ENCODE measurements at regions not wholly inside any gene's neighbourhood (a gene's known extent, or its start where the extent isn't known, plus 50 kb on each side); places are given as distances from the start of the nearest gene placed in this dataset.

- Histone ChIP-seq H2AFZ (ENCODE audit: low read depth, low read length) (no peak overlapping the region), H3K9me2 (ENCODE audit: insufficient read depth, low read length) (no peaks in the 10 kb centered on the region), H3F3A (ENCODE audit: insufficient read depth, low read length, poor library complexity, severe bottlenecking) (no peaks in the 10 kb centered on the region), H3K9me3 (ENCODE audit: low read length) (no peaks in the 10 kb centered on the region), H4K20me1 (ENCODE audit: insufficient read depth) (no peaks in the 10 kb centered on the region), H3K27ac (ENCODE audit: low read length) (no peak overlapping the region), H3K9ac (ENCODE audit: low read length) (no peak overlapping the region), H3K36me3 (ENCODE audit: insufficient read depth, low read length) (no peaks in the 10 kb centered on the region), H3K27me3 (ENCODE audit: insufficient read depth, low read depth, low read length) (no peaks in the 10 kb centered on the region), H3K4me2 (ENCODE audit: low read length) (no peak overlapping the region), H3K79me2 (replicated peaks; ENCODE audit: insufficient read depth, low read length) (no peaks in the 10 kb centered on the region), H3K4me3 (ENCODE audit: low read length) (no peak overlapping the region)
- TF ChIP-seq REST (IDR thresholded peaks at IDR 0.05; ENCODE audit: borderline replicate concordance) (no peak), CTCF (IDR thresholded peaks at IDR 0.05; ENCODE audit: poor library complexity, severe bottlenecking) (no peak), EZH2 (IDR thresholded peaks at IDR 0.05; ENCODE audit: borderline replicate concordance, insufficient read depth, low read length, poor library complexity, severe bottlenecking) (no peak), MXI1 (conservative IDR thresholded peaks at IDR 0.05; ENCODE audit: poor library complexity, severe bottlenecking) (no peak), POLR2AphosphoS5 (IDR thresholded peaks at IDR 0.05) (no peak), SMC3 (conservative IDR thresholded peaks at IDR 0.05; ENCODE audit: poor library complexity) (no peak)
These were observed 613.4 kb downstream of the ZPLD1 start for GRCh38 chr3:103048068-103048722.

GRCh38 chr3:103052236-103052830 is 617.5 kb downstream of the ZPLD1 start:
- H3K9me3 ChIP-seq (ENCODE audit: low read length): no peaks in the 10 kb centered on the region
- no peak overlapping the region for H3K4me3 ChIP-seq (ENCODE audit: low read length)
- no peak overlapping the region for H3K9ac ChIP-seq (ENCODE audit: low read length)
- TF ChIP-seq EZH2 (IDR thresholded peaks at IDR 0.05; ENCODE audit: borderline replicate concordance, insufficient read depth, low read length, poor library complexity, severe bottlenecking): no peak
- TF ChIP-seq RAD21 (conservative IDR thresholded peaks at IDR 0.05): no peak
- TF ChIP-seq SMC3 (conservative IDR thresholded peaks at IDR 0.05; ENCODE audit: poor library complexity): no peak
- no peak overlapping the region for H3K4me2 ChIP-seq (ENCODE audit: low read length)
- no peaks in the 10 kb centered on the region for H3F3A ChIP-seq (ENCODE audit: insufficient read depth, low read length, poor library complexity, severe bottlenecking)
- no peak overlapping the region for H2AFZ ChIP-seq (ENCODE audit: low read depth, low read length)
- no peaks in the 10 kb centered on the region for H3K79me2 ChIP-seq (replicated peaks; ENCODE audit: insufficient read depth, low read length)
- no peaks in the 10 kb centered on the region for H4K20me1 ChIP-seq (ENCODE audit: insufficient read depth)
- H3K27me3 ChIP-seq (ENCODE audit: insufficient read depth, low read depth, low read length): no peaks in the 10 kb centered on the region
- no peaks in the 10 kb centered on the region for H3K9me2 ChIP-seq (ENCODE audit: insufficient read depth, low read length)
- H3K36me3 ChIP-seq (ENCODE audit: insufficient read depth, low read length): no peaks in the 10 kb centered on the region
- no peak overlapping the region for H3K27ac ChIP-seq (ENCODE audit: low read length)
